Stimulated activated CD4-positive, alpha-beta T cell treated with anti-CD3 and anti-CD28 coated beads, Interleukin-15, amount 100 ng/mL, for 1 hour (primary cell): ENCODE measurements at regions not wholly inside any gene's neighbourhood (a gene's known extent, or its start where the extent isn't known, plus 50 kb on each side); places are given as distances from the start of the nearest gene placed in this dataset.
"Not testable (repeated sequence)": the region's sequence is repeated elsewhere in the genome, so short reads cannot be mapped to it uniquely, and the experiment has no call there.

ENCODE experiments used
- DNase-seq, 2 donors: peaks; one replicate each; pipeline ENCODE4 v3.0.0-alpha.2; 2020; ENCODE audit warnings: low read depth in 1 of 2, low spot score in 1 of 2

DNA sequence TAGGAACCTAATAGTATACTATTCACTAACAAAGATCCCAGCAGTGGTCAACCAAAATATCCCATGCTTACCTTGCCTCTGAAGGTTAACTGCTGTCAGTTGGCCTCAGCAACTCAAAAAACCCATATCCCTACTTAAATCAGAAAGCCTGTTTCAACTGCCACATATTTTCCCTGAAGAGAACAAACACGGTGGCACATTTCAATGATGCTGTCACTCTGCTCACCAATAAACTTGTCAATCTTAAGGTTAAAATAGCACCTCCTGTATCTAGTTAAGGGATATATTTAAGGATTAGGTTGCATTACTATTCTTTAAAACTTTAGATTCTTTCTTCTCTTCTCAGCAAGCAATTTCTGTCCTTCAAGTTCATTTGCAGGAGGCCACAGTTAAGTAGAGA, 986.9 kb downstream of the CDH18 start:
- DNase-seq, result no peak

DNA sequence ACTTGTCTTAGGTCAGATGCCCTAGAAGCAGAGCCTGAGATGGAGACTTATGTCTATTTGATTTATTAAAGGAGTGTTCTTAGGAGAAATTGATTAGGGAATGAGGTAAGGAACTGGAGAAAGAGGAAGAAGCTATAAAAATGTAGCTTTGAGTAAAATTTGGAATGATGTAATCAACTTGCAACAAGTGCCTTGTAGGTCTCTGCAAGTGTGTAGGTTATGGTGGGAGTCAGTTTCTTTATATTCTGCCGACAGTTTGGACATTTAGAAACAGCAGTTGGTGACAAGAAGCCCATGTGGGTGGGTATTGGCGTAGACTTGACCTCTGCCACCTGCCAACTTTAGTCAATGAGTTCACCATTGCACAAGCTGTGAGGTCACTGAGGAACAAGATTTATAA, 986.5 kb downstream of the CDH18 start:
- DNase-seq, result no peak

DNA sequence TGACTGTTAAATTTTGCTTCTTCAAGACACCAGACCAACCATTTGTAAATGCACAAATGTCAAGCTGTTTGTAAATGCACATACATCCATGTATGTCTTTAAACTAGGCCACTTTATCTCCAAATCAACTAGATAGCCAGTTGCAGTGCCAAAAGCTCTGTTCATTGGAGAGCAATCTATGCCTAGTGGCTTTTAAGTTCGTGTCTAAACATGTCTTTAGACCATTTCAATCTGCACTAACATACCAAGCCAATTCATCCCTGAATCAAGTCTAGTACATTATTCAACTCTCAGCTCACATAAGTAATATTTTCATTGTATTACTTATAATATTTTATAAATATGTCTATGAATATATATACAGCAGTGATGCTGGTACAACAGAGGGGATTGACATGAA, 985.9 kb downstream of the CDH18 start:
- DNase-seq, result no peak

DNA sequence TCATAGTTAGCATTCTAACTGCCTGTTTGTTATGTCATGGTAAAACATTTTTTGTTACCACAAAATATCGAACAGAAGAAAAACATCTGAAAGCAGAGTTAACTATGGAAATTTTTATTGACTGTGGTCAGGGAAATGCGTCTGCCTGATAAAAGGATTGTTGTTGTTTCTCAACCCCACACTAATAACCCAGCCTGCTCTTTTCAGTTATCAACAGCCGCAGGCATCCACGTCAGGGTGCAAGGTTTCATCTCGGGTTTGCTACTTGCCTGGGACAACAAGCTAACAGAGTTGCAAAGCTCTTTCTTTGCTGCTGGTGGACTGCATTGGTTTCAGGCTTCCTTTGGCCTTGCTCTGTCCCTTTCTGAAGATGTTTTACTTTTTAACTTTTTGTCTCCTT, 969.2 kb downstream of the CDH18 start:
- no peak for DNase-seq

DNA sequence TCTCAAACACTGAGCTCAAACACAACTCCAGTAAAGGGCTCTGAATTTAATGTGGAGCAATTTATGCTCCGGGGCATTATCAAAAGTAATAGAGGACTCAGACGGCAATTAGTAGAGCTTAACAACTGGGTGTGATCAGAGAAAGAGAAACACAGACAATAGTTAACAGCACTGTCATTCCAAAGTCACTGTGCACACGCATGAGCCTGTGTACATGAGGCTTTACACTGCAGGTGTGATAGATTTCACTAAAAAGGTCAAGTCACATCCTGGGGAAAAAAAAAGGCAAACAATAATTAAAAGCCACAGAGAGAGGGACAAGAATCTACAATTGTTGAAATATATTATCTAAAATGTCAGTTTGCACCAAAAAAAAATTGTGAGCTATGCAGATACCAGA, 956.5 kb downstream of the CDH18 start:
- no peak for DNase-seq

DNA sequence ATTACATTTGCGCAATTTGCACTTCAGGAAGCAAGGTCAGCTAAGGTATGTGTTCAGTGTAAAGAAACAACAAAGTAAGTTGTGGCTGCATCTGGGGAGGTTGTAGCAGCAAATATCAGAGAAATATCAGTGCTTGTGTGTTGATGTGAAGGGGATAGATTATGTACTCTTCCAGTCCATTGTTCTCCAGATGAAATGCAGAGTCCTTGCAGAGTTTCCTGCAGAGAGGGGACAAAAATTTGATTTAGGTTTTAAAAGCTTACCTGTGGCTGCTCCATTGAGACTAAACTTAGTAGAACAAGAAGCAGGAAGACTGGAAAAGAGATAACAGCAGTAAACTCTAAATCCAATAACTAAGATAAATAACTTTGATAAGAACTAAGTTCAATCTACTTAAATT, 952.2 kb downstream of the CDH18 start:
- DNase-seq, result no peak

DNA sequence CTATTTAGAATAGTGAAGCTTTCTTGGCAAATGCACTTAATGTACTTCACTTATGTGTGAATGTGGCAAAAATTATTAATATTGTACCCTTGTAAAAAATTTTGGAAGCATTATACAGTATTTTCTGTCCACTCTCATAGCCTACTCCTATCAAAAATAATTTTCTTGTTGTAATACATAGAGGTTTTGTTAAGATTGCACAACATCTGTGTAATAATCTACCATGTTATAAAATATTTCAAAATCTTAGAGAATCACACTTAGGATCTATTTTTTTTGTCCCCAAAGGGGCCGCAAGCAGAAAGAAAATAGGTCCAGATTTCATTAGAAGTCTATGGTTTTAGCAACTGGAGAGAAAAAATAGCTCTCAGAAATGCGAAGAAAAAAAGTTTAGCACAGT, 945.9 kb downstream of the CDH18 start:
- DNase-seq, result no peak

DNA sequence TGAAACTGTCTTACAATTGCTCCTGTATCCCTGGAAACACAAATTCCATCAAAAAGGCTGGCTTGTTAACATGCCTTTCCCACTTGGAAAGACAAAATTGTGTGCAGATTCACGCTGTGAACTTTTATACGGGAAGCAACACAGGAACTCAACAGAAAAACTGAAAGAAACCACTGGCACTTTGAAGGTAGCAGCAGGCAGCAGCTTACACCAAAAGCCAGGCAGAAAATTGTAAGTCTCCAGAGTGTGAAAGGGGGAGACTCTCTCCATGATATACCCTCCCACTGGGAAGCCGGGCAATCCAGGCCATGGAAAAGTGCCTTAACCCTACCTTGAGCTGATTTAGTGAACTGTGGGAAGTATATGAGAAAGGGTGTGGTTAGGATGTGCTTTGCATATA, 943.7 kb downstream of the CDH18 start:
- no peak for DNase-seq

DNA sequence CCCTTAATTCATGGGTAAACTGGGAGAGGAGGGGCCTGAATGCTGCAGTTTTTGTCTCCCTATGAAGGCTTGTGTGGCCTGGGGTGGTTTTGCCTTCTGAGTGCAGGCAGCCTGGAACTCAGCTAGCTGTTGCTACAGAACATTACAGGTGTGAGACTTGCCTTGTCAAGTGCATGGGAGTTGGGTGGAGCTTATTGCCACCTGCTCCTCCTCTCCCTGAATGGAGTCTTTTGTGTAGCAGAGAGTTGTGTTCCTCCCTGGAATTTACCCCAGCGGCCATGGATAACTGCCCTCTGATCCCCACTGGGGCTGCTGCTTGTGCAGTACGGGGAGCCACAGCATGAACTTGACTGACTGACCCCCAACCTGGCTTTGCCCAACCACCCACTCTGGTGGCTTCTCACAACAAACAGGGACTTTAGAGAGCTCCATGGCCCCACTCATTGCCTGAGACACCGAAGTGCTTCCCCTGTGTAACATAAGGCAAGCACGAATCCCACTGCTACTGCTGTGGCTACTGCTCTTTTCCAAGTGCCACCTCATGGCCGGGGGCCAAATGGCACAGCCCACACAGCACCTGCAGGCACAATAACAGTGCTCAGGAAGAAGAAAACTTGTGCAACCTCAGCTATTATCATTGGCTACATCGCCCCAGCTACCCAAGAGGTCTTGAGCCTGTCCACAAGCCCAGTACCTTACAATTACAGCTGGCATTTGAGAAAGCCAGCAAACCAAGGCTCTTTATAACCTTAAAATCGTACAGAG, 942.9 kb downstream of the CDH18 start:
- no peak for DNase-seq

DNA sequence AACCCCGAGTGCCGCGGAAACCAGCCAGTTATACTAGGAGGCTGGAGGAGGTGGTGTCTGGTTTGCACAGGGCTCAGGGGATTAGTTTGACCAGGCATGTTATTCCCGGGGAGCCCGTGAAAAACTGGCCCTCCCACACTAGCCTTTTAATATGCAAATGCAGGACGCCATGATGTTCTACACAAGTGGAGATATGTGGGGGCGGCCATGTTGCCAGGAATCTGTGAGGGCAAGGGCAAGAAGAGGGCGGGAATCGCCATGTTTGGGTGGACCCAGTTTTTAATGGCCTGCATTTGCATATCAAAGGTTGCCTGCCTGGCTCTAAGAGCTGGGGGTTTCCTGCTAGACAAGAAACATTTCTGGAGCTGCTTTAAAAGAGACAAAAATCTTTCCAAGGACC, 940.7 kb downstream of the CDH18 start:
- DNase-seq, result no peak

DNA sequence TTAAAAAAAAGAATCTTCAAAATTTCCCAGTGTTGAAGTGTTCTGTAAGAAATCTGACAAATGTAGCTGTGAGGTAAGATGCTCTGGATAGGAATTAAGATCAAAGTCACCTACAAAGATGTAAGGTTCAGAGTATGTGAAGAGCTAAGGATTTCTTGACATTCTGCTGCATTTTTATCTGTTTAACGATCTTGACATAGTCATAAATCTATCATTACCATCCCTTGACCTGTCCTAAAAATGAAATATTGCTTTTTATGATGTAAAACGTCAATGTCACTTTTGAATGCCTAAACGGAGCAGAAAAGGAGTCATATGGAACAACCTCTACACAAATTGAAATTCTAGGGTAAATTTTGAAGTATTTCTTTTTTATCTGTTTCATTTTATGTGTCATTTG, 939.3 kb downstream of the CDH18 start:
- no peak for DNase-seq

DNA sequence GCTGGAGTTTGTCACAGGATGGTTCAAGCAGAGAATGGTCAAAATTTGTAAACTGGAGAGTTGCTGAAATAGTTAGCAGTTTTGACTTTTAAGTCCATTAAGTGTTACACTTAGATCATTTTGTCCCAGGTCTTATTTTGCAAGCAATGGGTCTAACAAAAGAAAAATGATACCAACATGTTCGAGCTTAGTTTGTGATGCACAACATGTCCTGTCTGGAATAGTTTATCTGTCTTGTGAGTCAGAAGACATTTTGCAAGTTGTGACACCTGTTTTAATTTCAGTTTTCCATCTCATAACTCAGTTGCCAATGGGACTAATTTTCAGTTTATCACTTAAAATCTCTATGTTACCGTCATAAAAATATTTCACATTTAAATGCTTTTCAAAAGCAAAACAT, 929.8 kb downstream of the CDH18 start:
- DNase-seq, result no peak

DNA sequence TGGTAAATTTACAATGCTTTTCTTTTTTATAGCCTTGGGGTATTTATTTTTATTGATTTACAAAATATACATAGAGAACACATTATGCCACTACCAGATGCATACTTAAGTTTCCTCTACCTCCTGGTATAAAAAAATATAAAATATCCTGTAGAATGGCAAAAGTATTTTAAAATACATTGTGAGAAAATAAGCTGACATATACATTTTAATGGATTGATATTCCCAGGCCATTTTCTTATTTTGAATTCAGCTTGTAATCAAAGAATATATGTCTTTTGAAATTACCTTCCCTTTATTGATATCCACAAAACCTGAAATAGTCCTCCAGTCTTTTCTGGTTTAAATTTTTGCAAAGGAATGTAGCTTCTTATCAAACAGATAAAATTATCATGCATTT, 923.9 kb downstream of the CDH18 start:
- DNase-seq, result no peak

DNA sequence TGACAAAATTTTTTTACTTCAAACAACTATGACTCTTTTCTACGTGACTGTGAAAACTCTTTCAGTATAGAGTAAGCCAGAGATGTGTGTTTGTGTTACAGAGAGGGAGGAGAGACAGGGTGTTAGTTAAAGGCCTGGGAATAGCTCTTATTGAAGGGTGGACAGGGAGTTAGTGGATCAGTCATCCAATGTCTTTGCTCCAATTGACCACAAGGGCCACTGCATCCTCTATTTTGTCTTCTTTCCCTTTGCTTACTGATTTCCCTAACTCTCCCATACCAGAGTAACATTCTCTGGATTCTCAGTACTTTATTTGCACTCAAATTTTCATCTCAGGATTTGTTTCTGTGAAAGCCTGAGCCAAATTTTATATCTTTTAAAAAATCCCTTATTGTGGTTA, 920.3 kb downstream of the CDH18 start:
- no peak for DNase-seq

DNA sequence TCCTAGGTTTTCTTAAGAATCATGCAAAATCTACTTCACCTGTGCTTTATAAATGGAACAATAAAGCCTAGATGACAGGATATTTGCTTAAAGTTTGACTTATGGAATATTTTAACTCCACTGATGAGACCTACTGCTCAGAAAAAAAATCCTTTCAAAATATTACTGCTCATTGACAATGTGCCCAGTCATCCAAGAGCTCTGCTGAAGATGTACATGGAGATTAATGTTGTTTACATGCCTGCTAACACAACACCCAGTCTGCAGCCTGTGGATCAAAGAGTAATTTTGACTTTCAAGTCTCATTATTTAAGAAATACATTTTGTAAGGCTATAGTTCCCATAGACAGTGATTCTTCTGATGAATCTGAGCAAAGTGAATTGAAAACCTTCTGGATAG, 889.6 kb downstream of the CDH18 start:
- no peak for DNase-seq

DNA sequence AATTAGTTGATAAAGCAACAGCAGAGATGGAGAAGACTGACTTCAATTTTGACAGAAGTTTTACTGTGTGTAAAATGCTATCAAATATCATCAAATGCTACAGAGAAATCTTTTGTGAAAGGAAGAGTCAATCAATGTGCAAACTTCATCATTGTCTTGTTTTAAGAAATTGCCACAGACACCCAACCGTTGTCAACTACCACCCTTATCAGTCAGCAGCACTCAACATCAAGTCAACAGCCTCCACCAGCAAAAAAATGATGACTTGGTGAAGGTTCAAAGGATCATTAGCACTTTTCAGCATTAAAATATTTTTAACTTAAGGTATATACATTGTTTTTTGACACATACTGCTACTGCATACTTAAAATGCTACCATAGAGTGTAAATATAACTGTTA, 888.8 kb downstream of the CDH18 start:
- no peak for DNase-seq

DNA sequence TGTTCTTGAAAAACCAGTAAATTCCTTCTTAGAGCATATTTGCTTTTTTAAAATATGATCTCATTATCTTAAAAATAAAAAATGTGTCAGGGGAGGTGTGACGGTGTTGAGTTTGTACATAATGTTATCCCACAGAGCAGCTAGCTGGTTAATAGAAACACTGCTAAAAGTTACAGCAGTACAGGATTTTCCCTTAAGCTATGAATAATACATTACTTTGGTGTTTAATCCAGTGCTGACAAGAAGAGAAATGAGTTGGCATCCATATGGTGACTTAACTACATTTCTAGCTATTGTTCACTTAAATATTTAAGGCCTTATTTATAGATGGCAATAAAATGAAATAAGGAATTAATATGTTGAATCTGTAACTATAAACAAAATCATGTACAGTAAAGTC, 883.1 kb downstream of the CDH18 start:
- DNase-seq, result no peak

DNA sequence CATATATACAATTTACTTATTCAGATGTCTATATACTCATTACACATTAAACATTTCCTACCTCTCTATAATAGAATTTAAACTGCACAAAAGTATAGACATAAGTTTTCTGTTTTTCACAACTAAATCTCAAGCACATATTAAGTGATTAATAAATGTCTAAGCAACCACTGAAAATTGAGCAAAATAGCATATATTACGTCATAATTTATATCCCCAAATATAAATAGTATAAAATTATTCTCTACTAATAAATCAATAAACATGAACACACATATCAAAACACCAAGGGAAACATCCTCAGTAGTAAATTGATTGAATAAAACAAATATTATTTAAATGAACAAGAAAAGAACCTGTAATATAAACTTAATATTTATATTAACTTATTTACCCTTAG, 865.1 kb downstream of the CDH18 start:
- DNase-seq, result no peak

DNA sequence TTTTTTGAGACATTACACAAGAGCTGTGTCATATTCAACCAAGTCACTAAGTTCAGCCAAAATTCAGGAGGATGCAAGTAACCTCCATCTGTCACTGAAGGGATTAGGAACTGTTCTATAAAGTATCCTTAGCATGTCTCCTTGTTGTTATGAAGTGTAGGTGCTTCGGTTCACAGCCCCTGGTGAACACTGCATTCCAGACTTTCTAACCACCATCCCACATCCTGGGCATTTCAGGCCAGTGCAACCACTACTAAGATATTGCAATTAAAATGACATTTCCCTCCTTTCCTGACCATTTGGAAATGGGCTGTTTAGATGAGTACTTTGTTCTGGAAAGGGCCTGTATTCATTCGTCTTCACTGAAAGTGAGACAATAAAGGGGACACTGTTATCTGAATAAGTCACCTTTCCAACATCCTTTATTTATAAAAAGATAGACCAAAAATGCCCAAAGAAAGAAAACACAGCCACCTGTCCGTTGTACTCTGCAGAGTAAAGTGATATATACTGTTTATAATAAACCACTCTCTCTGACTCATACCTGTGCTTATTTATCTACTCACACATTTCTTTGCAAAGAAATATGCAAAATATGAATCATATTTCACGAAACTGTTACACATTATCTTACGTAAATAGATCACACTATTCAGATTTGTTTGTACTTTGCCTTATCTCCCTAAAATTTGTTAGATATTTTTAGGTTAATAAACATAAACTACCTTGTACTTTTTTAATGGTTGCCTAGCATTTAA, 861.9 kb downstream of the CDH18 start:
- no peak for DNase-seq

DNA sequence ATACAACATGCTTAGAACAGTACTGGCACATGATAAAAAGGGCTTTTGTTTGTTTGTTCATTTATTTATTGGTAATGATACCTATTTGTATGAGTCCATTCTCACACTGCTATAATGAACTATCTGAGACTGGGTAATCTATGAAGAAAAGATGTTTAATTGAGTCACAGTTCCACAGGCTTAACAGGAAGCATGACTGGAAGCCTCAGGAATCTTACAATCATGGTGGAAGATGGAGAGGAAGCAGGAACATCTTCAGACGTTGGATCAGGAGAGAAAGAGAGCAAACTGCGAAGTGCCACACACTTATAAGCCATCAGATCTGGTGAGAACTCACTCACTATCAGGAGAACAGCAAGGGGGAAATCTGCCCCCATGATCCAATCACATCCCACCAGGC, 847.7 kb downstream of the CDH18 start:
- DNase-seq, result no peak

DNA sequence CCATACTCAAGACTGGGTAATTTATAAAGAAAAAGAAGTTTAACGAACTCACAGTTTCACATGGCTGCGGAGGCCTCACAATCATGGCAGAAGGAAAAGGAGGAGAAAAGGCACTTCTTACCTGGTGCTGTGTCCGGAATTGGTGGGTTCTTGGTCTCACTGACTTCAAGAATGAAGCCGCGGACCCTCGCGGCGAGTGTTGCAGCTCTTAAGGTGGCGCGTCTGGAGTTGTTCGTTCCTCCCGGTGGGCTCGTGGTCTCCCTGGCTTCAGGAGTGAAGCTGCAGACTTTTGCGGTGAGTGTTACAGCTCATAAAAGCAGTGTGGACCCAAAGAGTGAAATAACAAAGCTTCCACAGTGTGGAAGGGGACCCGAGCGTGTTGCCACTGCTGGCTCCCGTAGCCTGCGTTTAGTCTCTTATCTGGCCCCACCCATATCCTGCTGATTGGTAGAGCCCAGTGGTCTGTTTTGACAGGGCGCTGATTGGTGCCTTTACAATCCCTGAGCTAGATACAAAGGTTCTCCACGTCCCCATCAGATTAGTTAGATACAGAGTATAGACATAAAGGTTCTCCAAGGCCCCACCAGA, 846.0 kb downstream of the CDH18 start:
- not testable (repeated sequence) for DNase-seq

DNA sequence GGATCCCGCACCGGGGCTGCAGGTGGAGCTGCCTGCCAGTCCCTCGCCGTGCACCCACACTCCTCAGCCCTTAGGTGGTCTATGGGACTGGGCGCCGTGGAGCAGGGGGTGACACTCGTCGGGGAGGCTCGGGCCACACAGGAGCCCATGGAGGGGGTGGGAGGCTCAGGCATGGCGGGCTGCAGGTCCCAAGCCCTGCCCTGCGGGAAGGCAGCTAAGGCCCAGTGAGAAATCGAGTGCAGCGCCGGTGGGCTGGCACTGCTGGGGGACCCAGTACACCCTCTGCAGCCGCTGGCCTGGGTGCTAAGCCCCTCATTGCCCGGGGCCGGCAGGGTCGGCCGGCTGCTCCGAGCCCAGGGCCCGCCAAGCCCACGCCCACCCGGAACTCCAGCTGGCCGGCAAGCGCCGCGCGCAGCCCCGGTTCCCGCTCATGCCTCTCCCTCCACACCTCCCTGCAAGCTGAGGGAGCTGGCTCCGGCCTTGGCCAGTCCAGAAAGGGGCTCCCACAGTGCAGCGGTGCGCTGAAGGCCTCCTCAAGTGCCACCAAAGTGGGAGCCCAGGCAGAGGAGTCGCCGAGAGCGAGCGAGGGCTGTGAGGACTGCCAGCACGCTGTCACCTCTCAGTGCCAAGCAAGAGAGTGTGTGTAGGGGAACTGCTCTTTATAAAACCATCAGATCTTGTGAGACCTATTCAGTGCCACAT, 845.1 kb downstream of the CDH18 start:
- DNase-seq, result not testable (repeated sequence)
